ENCODE measurements at regions not wholly inside any gene's neighbourhood (a gene's known extent, or its start where the extent isn't known, plus 50 kb on each side); places are given as distances from the start of the nearest gene placed in this dataset.

GRCh38 chr7:25860275-25861163 is 291.5 kb upstream of the NFE2L3 start:
- peak; percentile 59 for DNase-seq
- Histone ChIP-seq H3K36me3 (replicated peaks; ENCODE audit: control insufficient read depth, insufficient read depth, low read length) (no peaks in the 10 kb centered on the region), H3K27me3 (ENCODE audit: control insufficient read depth, insufficient read depth, low read length) (peaks cover 73% of the 10 kb centered on the region), H3K4me3 (ENCODE audit: insufficient read depth, low read depth, low read length) (no peak overlapping the region)

- Histone ChIP-seq H3K27me3 (ENCODE audit: control insufficient read depth, insufficient read depth, low read length) (peaks cover 71% of the 10 kb centered on the region), H3K36me3 (replicated peaks; ENCODE audit: control insufficient read depth, insufficient read depth, low read length) (no peaks in the 10 kb centered on the region), H3K4me3 (ENCODE audit: insufficient read depth, low read depth, low read length) (no peak overlapping the region)
- no peak for DNase-seq
Measured at GRCh38 chr7:25861164-25861496, 290.9 kb upstream of the NFE2L3 start.

GRCh38 chr7:25861601-25862260 is 290.3 kb upstream of the NFE2L3 start:
- no peak overlapping the region for H3K4me3 ChIP-seq (ENCODE audit: insufficient read depth, low read depth, low read length)
- no peak for DNase-seq
- no peaks in the 10 kb centered on the region for H3K36me3 ChIP-seq (replicated peaks; ENCODE audit: control insufficient read depth, insufficient read depth, low read length)
- peaks cover 71% of the 10 kb centered on the region for H3K27me3 ChIP-seq (ENCODE audit: control insufficient read depth, insufficient read depth, low read length)

- peaks cover 77% of the 10 kb centered on the region for H3K27me3 ChIP-seq (ENCODE audit: control insufficient read depth, insufficient read depth, low read length)
- no peaks in the 10 kb centered on the region for H3K36me3 ChIP-seq (replicated peaks; ENCODE audit: control insufficient read depth, insufficient read depth, low read length)
- peak; percentile 94 for DNase-seq
- H3K4me3 ChIP-seq (ENCODE audit: insufficient read depth, low read depth, low read length) = no peak overlapping the region
Measured at GRCh38 chr7:25862261-25863004, 289.6 kb upstream of the NFE2L3 start.

GRCh38 chr7:25863005-25863728 is 288.8 kb upstream of the NFE2L3 start:
- H3K27me3 ChIP-seq (ENCODE audit: control insufficient read depth, insufficient read depth, low read length) = peaks cover 75% of the 10 kb centered on the region
- H3K36me3 ChIP-seq (replicated peaks; ENCODE audit: control insufficient read depth, insufficient read depth, low read length) = no peaks in the 10 kb centered on the region
- no peak overlapping the region for H3K4me3 ChIP-seq (ENCODE audit: insufficient read depth, low read depth, low read length)
- DNase-seq = no peak

GRCh38 chr7:25863729-25864110 is 288.3 kb upstream of the NFE2L3 start:
- no peak for DNase-seq
- H3K36me3 ChIP-seq (replicated peaks; ENCODE audit: control insufficient read depth, insufficient read depth, low read length) = no peaks in the 10 kb centered on the region
- no peak overlapping the region for H3K4me3 ChIP-seq (ENCODE audit: insufficient read depth, low read depth, low read length)
- peaks cover 71% of the 10 kb centered on the region for H3K27me3 ChIP-seq (ENCODE audit: control insufficient read depth, insufficient read depth, low read length)

- H3K36me3 ChIP-seq (replicated peaks; ENCODE audit: control insufficient read depth, insufficient read depth, low read length) = no peaks in the 10 kb centered on the region
Measured at GRCh38 chr7:25864511-25864910, 287.5 kb upstream of the NFE2L3 start.

GRCh38 chr7:25864943-25865751 is 286.9 kb upstream of the NFE2L3 start:
- no peak for DNase-seq
- H3K27me3 ChIP-seq (ENCODE audit: control insufficient read depth, insufficient read depth, low read length) = peaks cover 61% of the 10 kb centered on the region
- H3K36me3 ChIP-seq (replicated peaks; ENCODE audit: control insufficient read depth, insufficient read depth, low read length) = no peaks in the 10 kb centered on the region
- no peak overlapping the region for H3K4me3 ChIP-seq (ENCODE audit: insufficient read depth, low read depth, low read length)

More at GRCh38 chr7:25864511-25864910, 287.5 kb upstream of the NFE2L3 start:
- no peak for DNase-seq
- H3K27me3 ChIP-seq (ENCODE audit: control insufficient read depth, insufficient read depth, low read length) = peaks cover 67% of the 10 kb centered on the region
- H3K4me3 ChIP-seq (ENCODE audit: insufficient read depth, low read depth, low read length) = no peak overlapping the region

- peaks cover 41% of the 10 kb centered on the region for H3K27me3 ChIP-seq (ENCODE audit: control insufficient read depth, insufficient read depth, low read length)
- H3K4me3 ChIP-seq (ENCODE audit: insufficient read depth, low read depth, low read length) = no peak overlapping the region
- H3K36me3 ChIP-seq (replicated peaks; ENCODE audit: control insufficient read depth, insufficient read depth, low read length) = no peaks in the 10 kb centered on the region
- no peak for DNase-seq
Measured at GRCh38 chr7:25868509-25868908, 283.5 kb upstream of the NFE2L3 start.

- Histone ChIP-seq H3K36me3 (replicated peaks; ENCODE audit: control insufficient read depth, insufficient read depth, low read length) (no peaks in the 10 kb centered on the region), H3K4me3 (ENCODE audit: insufficient read depth, low read depth, low read length) (no peak overlapping the region), H3K27me3 (ENCODE audit: control insufficient read depth, insufficient read depth, low read length) (peaks cover 26% of the 10 kb centered on the region)
- no peak for DNase-seq
Measured at GRCh38 chr7:25870574-25870973, 281.4 kb upstream of the NFE2L3 start.

- DNase-seq = no peak
- Histone ChIP-seq H3K36me3 (replicated peaks; ENCODE audit: control insufficient read depth, insufficient read depth, low read length) (no peaks in the 10 kb centered on the region), H3K4me3 (ENCODE audit: insufficient read depth, low read depth, low read length) (no peak overlapping the region), H3K27me3 (ENCODE audit: control insufficient read depth, insufficient read depth, low read length) (no peaks in the 10 kb centered on the region; the same call in 1 of the 2 replicates)
Measured at GRCh38 chr7:25876092-25876491, 275.9 kb upstream of the NFE2L3 start.

GRCh38 chr7:25877802-25878789 is 273.9 kb upstream of the NFE2L3 start:
- no peaks in the 10 kb centered on the region; the same call in 1 of the 2 replicates for H3K27me3 ChIP-seq (ENCODE audit: control insufficient read depth, insufficient read depth, low read length)
- H3K4me3 ChIP-seq (ENCODE audit: insufficient read depth, low read depth, low read length) = no peak overlapping the region
- DNase-seq = no peak
- H3K36me3 ChIP-seq (replicated peaks; ENCODE audit: control insufficient read depth, insufficient read depth, low read length) = no peaks in the 10 kb centered on the region

- H3K4me3 ChIP-seq (ENCODE audit: insufficient read depth, low read depth, low read length) = no peak overlapping the region
- no peaks in the 10 kb centered on the region for H3K36me3 ChIP-seq (replicated peaks; ENCODE audit: control insufficient read depth, insufficient read depth, low read length)
- H3K27me3 ChIP-seq (ENCODE audit: control insufficient read depth, insufficient read depth, low read length) = no peaks in the 10 kb centered on the region; the same call in 1 of the 2 replicates
- DNase-seq = no peak
Measured at GRCh38 chr7:25879799-25880198, 272.2 kb upstream of the NFE2L3 start.
